ENCODE measurements at regions not wholly inside any gene's neighbourhood (a gene's known extent, or its start where the extent isn't known, plus 50 kb on each side); places are given as distances from the start of the nearest gene placed in this dataset.

DNA sequence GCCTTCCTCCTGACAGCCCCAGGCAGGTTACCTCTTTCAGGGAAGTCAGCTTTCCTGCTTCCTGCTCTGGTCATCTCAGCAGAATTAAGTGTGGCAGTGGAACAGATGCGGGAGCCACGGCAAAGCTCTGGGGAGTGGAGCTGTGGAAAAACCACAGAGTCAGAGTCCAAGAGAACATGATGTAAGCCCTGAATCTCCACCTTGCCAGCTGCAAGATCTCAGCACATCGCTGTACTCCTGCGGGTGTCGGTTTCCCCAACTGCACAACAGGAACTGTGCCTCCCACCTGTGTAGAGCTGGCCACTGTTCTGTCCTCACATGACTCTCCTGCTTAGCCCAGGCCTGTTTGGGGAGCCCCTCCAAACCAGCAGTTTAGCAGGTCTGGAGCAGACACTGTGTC, 123.7 kb downstream of the MATN1 start:
- Histone ChIP-seq H3K36me3 (ENCODE audit: control insufficient read depth in 2 of 2, insufficient read depth in 2 of 2, low read length in 2 of 2) (no peaks in the 10 kb centered on the region), H3K4me3 (ENCODE audit: low read length in 2 of 2) (no peak overlapping the region), H3K9ac (ENCODE audit: low read length in 2 of 2) (no peak overlapping the region), H3K4me1 (ENCODE audit: control insufficient read depth, insufficient read depth, low read length) (no peaks in the 10 kb centered on the region), H3K27me3 (ENCODE audit: control insufficient read depth in 1 of 2, insufficient read depth in 2 of 2, low read length in 2 of 2) (peaks cover 0 to 16% of the 10 kb centered on the region in 2 donors), H3K9me3 (ENCODE audit: control insufficient read depth in 2 of 2, low read length in 2 of 2) (peaks cover 0 to 3% of the 10 kb centered on the region in 2 donors), H3K27ac (ENCODE audit: low read length) (no peak overlapping the region)

DNA sequence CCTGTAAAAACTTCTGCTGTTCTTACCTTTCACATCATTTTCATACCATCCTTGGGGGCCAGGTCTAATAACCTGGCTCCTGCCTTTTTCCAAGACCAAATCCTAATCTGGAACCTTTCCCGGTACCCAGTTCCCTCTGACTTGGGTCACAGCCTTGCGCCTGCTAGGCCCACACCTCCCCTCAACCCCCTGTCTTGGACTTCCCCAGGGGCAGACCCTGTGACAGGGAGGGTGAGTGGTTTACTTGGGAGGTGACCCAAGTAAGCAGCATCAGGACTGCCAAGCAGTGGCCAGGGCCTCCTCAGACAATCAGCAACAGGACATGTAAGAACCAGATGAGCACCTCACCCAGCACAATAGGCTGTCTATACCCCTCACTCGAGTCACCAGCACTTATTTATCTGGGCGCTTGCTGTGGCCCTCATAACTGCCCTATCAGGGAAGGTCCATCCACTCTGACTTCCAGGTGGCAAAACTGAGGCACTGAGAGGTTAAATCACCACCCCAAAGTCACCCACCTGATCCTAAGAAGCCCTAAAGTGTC, 124.7 kb downstream of the MATN1 start:
- Histone ChIP-seq H3K4me3 (ENCODE audit: low read length in 2 of 2) (no peak overlapping the region), H3K36me3 (ENCODE audit: control insufficient read depth in 2 of 2, insufficient read depth in 2 of 2, low read length in 2 of 2) (no peaks in the 10 kb centered on the region), H3K4me1 (ENCODE audit: control insufficient read depth, insufficient read depth, low read length) (no peaks in the 10 kb centered on the region), H3K9ac (ENCODE audit: low read length in 2 of 2) (no peak overlapping the region), H3K9me3 (ENCODE audit: control insufficient read depth in 2 of 2, low read length in 2 of 2) (peaks cover 0 to 3% of the 10 kb centered on the region in 2 donors), H3K27me3 (ENCODE audit: control insufficient read depth in 1 of 2, insufficient read depth in 2 of 2, low read length in 2 of 2) (peaks cover 0 to 16% of the 10 kb centered on the region in 2 donors), H3K27ac (ENCODE audit: low read length) (no peak overlapping the region)

DNA sequence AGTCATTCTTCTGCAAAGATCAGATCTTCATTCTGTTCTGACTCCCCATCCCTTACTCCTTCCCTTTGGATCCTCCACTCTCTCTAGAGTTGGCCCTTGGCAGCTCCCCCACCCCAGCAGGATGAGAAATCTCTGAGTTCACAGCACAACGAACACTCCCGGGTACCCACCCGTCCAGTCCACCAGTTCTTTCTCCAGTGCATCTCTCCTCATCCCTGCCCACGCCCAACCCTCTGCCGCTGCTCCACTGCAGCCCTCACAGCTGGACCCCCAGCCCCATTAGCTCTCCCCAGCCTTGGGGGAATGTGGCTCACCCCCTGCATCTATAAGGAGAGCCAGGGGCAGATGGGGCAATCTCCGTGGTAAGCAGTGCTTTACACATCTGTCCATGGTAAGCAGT, 125.7 kb downstream of the MATN1 start:
- Histone ChIP-seq H3K27me3 (ENCODE audit: control insufficient read depth in 1 of 2, insufficient read depth in 2 of 2, low read length in 2 of 2) (peaks cover 0 to 16% of the 10 kb centered on the region in 2 donors), H3K36me3 (ENCODE audit: control insufficient read depth in 2 of 2, insufficient read depth in 2 of 2, low read length in 2 of 2) (no peaks in the 10 kb centered on the region), H3K27ac (ENCODE audit: low read length) (no peak overlapping the region), H3K4me3 (ENCODE audit: low read length in 2 of 2) (no peak overlapping the region), H3K9ac (ENCODE audit: low read length in 2 of 2) (no peak overlapping the region), H3K9me3 (ENCODE audit: control insufficient read depth in 2 of 2, low read length in 2 of 2) (no peaks in the 10 kb centered on the region), H3K4me1 (ENCODE audit: control insufficient read depth, insufficient read depth, low read length) (no peaks in the 10 kb centered on the region)

DNA sequence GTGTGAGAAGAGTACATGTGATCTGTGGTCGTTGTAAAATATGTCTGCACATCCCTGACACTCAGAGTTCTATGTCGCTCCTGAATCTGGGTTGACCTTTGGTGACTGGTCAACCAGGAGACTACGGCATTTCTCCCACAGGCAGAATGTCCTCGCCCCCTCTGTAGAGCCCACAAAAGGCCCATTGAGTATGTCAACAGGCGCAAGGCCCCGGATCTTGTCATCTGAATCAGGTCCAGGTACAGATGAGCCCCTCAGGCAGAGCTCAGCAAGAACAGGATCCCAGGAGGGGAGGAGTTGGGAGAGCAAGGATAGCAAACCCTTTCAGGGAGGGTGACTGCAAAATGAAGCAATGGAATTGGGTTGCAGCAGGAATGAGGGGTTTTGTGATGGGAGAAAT, 126.5 kb downstream of the MATN1 start:
- no peaks in the 10 kb centered on the region for H3K4me1 ChIP-seq (ENCODE audit: control insufficient read depth, insufficient read depth, low read length)
- no peak overlapping the region for H3K27ac ChIP-seq (ENCODE audit: low read length)
- H3K9ac ChIP-seq (ENCODE audit: low read length in 2 of 2), result no peak overlapping the region
- H3K4me3 ChIP-seq (ENCODE audit: low read length in 2 of 2), result no peak overlapping the region
- peaks cover 0 to 4% of the 10 kb centered on the region in 2 donors for H3K9me3 ChIP-seq (ENCODE audit: control insufficient read depth in 2 of 2, low read length in 2 of 2)
- H3K36me3 ChIP-seq (ENCODE audit: control insufficient read depth in 2 of 2, insufficient read depth in 2 of 2, low read length in 2 of 2), result no peaks in the 10 kb centered on the region
- H3K27me3 ChIP-seq (ENCODE audit: control insufficient read depth in 1 of 2, insufficient read depth in 2 of 2, low read length in 2 of 2), result peaks cover 0 to 16% of the 10 kb centered on the region in 2 donors

DNA sequence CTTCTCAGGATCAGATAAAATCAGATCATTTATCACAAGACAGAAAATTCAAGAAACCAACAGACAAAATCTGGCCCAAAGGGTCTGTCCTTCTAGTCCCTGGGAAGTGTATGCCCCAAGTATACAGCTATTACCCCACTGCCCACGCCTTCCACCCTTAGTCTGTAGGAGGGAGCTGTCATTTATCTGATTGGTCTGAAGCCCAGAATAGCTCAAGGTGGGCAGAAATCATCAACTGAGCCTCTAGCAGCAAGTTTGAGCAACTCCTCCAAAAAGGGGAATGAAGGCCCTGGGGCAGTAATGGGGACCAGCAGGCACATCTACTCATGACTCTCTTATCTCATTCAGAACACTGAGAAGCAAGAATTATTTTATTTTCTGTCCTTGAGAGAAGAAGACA, 126.9 kb downstream of the MATN1 start:
- Histone ChIP-seq H3K27ac (ENCODE audit: low read length) (no peak overlapping the region), H3K4me3 (ENCODE audit: low read length in 2 of 2) (no peak overlapping the region), H3K27me3 (ENCODE audit: control insufficient read depth in 1 of 2, insufficient read depth in 2 of 2, low read length in 2 of 2) (peaks cover 0 to 13% of the 10 kb centered on the region in 2 donors), H3K36me3 (ENCODE audit: control insufficient read depth in 2 of 2, insufficient read depth in 2 of 2, low read length in 2 of 2) (no peaks in the 10 kb centered on the region), H3K9me3 (ENCODE audit: control insufficient read depth in 2 of 2, low read length in 2 of 2) (peaks cover 0 to 4% of the 10 kb centered on the region in 2 donors), H3K4me1 (ENCODE audit: control insufficient read depth, insufficient read depth, low read length) (no peaks in the 10 kb centered on the region), H3K9ac (ENCODE audit: low read length in 2 of 2) (no peak overlapping the region)

DNA sequence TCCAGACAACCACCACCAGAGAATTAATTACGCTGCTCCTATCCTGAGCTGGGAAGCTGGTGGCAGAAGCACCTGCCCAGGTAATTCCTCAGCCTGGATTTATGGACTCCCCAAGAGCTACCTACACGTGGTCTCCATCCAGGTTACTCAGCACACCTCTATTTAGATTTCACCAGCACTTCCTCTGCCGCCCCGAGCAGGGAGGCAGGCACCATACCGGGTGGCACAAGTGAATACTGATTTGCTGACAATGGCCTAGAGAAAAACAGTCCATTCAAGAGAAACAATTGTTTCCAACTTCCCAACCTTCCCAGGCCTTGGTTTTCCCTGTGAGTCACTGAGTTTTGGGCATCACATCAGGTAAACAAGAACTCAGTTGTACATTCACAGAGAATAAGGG, 134.3 kb downstream of the MATN1 start:
- H3K4me1 ChIP-seq (ENCODE audit: control insufficient read depth, insufficient read depth, low read length), result no peaks in the 10 kb centered on the region
- no peak overlapping the region for H3K27ac ChIP-seq (ENCODE audit: low read length)
- H3K27me3 ChIP-seq (ENCODE audit: control insufficient read depth in 1 of 2, insufficient read depth in 2 of 2, low read length in 2 of 2), result peaks cover 3 to 15% of the 10 kb centered on the region in 2 donors
- no peak overlapping the region for H3K4me3 ChIP-seq (ENCODE audit: low read length in 2 of 2)
- H3K9ac ChIP-seq (ENCODE audit: low read length in 2 of 2), result no peak overlapping the region
- no peaks in the 10 kb centered on the region for H3K36me3 ChIP-seq (ENCODE audit: control insufficient read depth in 2 of 2, insufficient read depth in 2 of 2, low read length in 2 of 2)
- H3K9me3 ChIP-seq (ENCODE audit: control insufficient read depth in 2 of 2, low read length in 2 of 2), result peaks cover 0 to 4% of the 10 kb centered on the region in 2 donors

DNA sequence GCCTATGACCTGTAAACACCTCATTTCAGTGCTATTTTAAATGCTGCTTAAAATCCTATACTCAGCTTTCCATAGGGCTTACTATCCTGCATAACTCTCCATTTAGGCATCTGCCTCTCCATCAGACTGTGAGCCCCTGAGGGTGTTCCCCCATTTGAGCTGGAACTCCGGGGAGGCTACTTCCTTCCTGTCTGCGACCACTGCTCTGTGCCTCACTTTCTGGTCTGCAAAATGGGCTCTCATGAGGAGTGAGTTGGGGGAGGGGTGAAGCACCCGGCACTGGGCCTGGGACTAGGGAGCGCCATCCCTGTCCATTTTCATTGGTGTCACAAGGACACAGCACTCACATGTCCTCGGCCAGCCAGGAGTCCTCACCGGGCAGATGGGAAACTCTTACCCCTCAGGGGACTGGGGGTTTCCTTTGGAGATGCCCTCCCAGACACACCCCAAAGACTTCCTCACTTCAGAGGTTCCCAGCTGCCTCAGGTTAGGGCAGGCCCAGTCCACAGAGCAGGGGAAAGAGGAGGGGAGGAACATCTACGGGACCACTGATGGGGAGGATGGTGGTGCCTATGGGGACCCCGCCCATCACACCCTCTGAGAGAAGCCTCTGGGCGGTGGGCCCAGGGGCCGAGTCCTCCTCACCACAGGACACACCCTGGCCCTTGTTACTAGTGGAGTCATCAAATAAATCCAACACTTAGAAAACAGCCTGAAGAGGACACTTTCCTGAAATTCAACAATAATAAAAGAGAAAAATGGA, 134.9 kb downstream of the MATN1 start:
- Histone ChIP-seq H3K4me1 (ENCODE audit: control insufficient read depth, insufficient read depth, low read length) (no peaks in the 10 kb centered on the region), H3K9ac (ENCODE audit: low read length in 2 of 2) (no peak overlapping the region), H3K9me3 (ENCODE audit: control insufficient read depth in 2 of 2, low read length in 2 of 2) (peaks cover 0 to 4% of the 10 kb centered on the region in 2 donors), H3K4me3 (ENCODE audit: low read length in 2 of 2) (no peak overlapping the region), H3K27me3 (ENCODE audit: control insufficient read depth in 1 of 2, insufficient read depth in 2 of 2, low read length in 2 of 2) (peaks cover 3 to 15% of the 10 kb centered on the region in 2 donors), H3K27ac (ENCODE audit: low read length) (no peak overlapping the region), H3K36me3 (ENCODE audit: control insufficient read depth in 2 of 2, insufficient read depth in 2 of 2, low read length in 2 of 2) (no peaks in the 10 kb centered on the region)

DNA sequence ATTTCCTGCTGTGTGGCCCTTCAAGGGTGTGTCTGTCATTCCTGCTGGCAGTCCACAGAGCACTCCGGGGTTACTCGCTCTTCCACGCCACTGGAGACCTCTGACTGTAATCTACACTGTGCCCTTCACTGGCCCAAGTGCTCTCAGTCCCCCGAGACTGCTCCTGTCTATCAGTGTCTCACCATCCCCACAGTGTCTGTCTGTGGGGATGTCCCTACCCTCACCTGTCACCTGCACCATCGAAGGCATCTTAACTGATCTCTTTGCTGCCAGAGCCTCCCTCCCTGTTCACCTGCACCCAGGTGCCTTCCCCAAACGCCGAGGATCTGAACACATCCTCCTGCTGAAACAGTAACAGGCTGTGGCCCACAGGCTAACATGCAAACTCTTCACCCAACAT, 136.7 kb downstream of the MATN1 start:
- peaks cover 3 to 15% of the 10 kb centered on the region in 2 donors for H3K27me3 ChIP-seq (ENCODE audit: control insufficient read depth in 1 of 2, insufficient read depth in 2 of 2, low read length in 2 of 2)
- no peak overlapping the region for H3K4me3 ChIP-seq (ENCODE audit: low read length in 2 of 2)
- no peak overlapping the region for H3K27ac ChIP-seq (ENCODE audit: low read length)
- no peak overlapping the region for H3K9ac ChIP-seq (ENCODE audit: low read length in 2 of 2)
- no peaks in the 10 kb centered on the region for H3K36me3 ChIP-seq (ENCODE audit: control insufficient read depth in 2 of 2, insufficient read depth in 2 of 2, low read length in 2 of 2)
- no peaks in the 10 kb centered on the region for H3K9me3 ChIP-seq (ENCODE audit: control insufficient read depth in 2 of 2, low read length in 2 of 2)
- H3K4me1 ChIP-seq (ENCODE audit: control insufficient read depth, insufficient read depth, low read length), result no peaks in the 10 kb centered on the region

DNA sequence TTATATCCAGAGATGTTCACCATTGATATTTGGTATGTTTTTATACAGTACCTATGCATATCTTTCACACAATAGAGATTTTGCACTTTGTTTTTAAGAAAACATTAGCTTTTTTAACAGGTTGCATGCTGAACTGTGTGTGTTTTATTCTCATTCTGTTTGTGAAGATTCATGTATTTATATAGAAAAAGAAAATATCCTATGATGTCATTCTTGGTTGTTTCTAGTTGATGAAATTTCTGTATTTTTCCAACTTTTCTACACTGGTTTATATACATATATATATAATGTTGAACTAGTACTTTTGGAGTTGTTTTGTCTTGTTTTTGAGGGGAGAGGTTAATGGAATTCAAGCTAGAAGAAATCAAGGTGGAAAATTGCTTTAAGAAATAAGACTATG, 143.8 kb downstream of the MATN1 start:
- peaks cover 0 to 6% of the 10 kb centered on the region in 2 donors for H3K27me3 ChIP-seq (ENCODE audit: control insufficient read depth in 1 of 2, insufficient read depth in 2 of 2, low read length in 2 of 2)
- H3K9ac ChIP-seq (ENCODE audit: low read length in 2 of 2), result no peak overlapping the region
- no peaks in the 10 kb centered on the region for H3K4me1 ChIP-seq (ENCODE audit: control insufficient read depth, insufficient read depth, low read length)
- H3K27ac ChIP-seq (ENCODE audit: low read length), result no peak overlapping the region
- H3K9me3 ChIP-seq (ENCODE audit: control insufficient read depth in 2 of 2, low read length in 2 of 2), result no peaks in the 10 kb centered on the region
- no peak overlapping the region for H3K4me3 ChIP-seq (ENCODE audit: low read length in 2 of 2)
- no peaks in the 10 kb centered on the region for H3K36me3 ChIP-seq (ENCODE audit: control insufficient read depth in 2 of 2, insufficient read depth in 2 of 2, low read length in 2 of 2)

DNA sequence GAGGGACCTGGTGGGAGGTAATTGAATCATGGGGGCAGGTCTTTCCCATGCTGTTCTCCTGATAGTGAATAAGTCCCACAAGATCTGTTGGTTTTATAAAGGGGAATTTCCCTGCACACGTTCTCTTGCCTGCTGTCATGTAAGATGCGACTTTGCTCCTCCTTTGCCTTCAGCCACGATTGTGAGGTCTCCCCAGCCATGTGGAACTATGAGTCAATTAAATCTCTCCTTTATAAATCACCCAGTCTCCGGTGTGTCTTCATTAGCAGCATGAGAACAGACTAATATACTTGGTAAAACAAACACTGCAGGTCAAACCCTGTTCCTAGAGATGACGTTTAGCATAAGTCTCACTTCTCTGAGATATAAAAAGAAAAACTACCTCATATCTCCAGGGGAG, 148.3 kb downstream of the MATN1 start:
- Histone ChIP-seq H3K27ac (ENCODE audit: low read length) (no peak overlapping the region), H3K27me3 (ENCODE audit: control insufficient read depth in 1 of 2, insufficient read depth in 2 of 2, low read length in 2 of 2) (peaks cover 0 to 16% of the 10 kb centered on the region in 2 donors), H3K4me3 (ENCODE audit: low read length in 2 of 2) (no peak overlapping the region), H3K36me3 (ENCODE audit: control insufficient read depth in 2 of 2, insufficient read depth in 2 of 2, low read length in 2 of 2) (no peaks in the 10 kb centered on the region), H3K4me1 (ENCODE audit: control insufficient read depth, insufficient read depth, low read length) (no peaks in the 10 kb centered on the region), H3K9me3 (ENCODE audit: control insufficient read depth in 2 of 2, low read length in 2 of 2) (no peaks in the 10 kb centered on the region), H3K9ac (ENCODE audit: low read length in 2 of 2) (no peak overlapping the region)

DNA sequence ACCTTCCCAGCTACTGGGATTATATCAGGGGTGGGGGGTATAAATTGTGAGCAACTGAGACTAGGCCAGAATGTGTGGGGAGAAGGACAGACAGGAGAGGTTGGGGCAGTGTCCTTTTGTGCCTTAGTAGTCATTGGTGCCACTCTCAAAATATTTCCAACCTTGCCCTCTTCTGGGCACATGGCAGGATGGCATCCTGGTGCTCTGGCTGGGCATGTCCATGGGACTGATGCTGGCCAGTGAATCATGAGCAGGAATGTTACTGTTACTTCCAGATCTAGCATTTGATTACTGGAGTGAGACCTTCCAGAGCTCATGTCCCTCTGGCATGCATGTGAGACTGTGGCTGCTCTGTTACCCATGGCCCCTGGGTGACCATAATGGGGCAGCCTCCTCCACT, 151.2 kb downstream of the MATN1 start:
- Histone ChIP-seq H3K36me3 (ENCODE audit: control insufficient read depth in 2 of 2, insufficient read depth in 2 of 2, low read length in 2 of 2) (no peaks in the 10 kb centered on the region), H3K4me3 (ENCODE audit: low read length in 2 of 2) (no peak overlapping the region), H3K9ac (ENCODE audit: low read length in 2 of 2) (no peak overlapping the region), H3K9me3 (ENCODE audit: control insufficient read depth in 2 of 2, low read length in 2 of 2) (no peaks in the 10 kb centered on the region), H3K27me3 (ENCODE audit: control insufficient read depth in 1 of 2, insufficient read depth in 2 of 2, low read length in 2 of 2) (peaks cover 0 to 16% of the 10 kb centered on the region in 2 donors), H3K4me1 (ENCODE audit: control insufficient read depth, insufficient read depth, low read length) (no peaks in the 10 kb centered on the region), H3K27ac (ENCODE audit: low read length) (no peak overlapping the region)
